Mesodermal cell (in vitro differentiated cells): ENCODE measurements at regions not wholly inside any gene's neighbourhood (a gene's known extent, or its start where the extent isn't known, plus 50 kb on each side); places are given as distances from the start of the nearest gene placed in this dataset.

Experiments used
- H3K27ac ChIP-seq: 2 replicates; pipeline ENCODE4 v1.7.0; 2013; ENCODE audit warnings: mild to moderate bottlenecking, low read depth, low read length, moderate library complexity; ENCODE audit not compliant: severe bottlenecking
- H3K36me3 ChIP-seq: 2 replicates; pipeline ENCODE4 v1.7.1; 2013; ENCODE audit warnings: mild to moderate bottlenecking, low read length, moderate library complexity; ENCODE audit not compliant: control insufficient read depth, insufficient read depth
- H3K4me1 ChIP-seq: one replicate; pipeline ENCODE4 v1.7.1; 2013; ENCODE audit warnings: mild to moderate bottlenecking, low read length; ENCODE audit not compliant: insufficient read depth, control insufficient read depth, poor library complexity, severe bottlenecking
- H3K4me3 ChIP-seq: 2 replicates; pipeline ENCODE4 v1.7.0; 2013; ENCODE audit warnings: low read length, control low read depth, mild to moderate bottlenecking; ENCODE audit not compliant: insufficient read depth, poor library complexity, severe bottlenecking; ENCODE audit errors: extremely low read depth
- H3K9me3 ChIP-seq: 2 replicates; pipeline ENCODE4 v1.7.1; 2013; ENCODE audit warnings: mild to moderate bottlenecking, low read length, moderate library complexity; ENCODE audit not compliant: control insufficient read depth
- WGBS, 2 experiments: methylation state at CpG; one replicate each; pipeline ENCODE4 v1.1.5; 2013; ENCODE audit warnings: missing lambda C conversion rate in 2 of 2; ENCODE audit not compliant: insufficient coverage in 2 of 2; 5-methylcytosine and 5-hydroxymethylcytosine counted together

- Histone ChIP-seq H3K36me3 (no peaks in the 10 kb centered on the region), H3K4me1 (no peaks in the 10 kb centered on the region), H3K9me3 (no peaks in the 10 kb centered on the region), H3K4me3 (no peak overlapping the region), H3K27ac (no peak overlapping the region)
- WGBS, 2 experiments: 90 to 92% methylated on average over 8 to 10 of the region's 11 CpGs
These were observed 185.3 kb downstream of the IRX1 start for GRCh38 chr5:3780907-3781306.

GRCh38 chr5:3784854-3785253 is 189.2 kb downstream of the IRX1 start:
- H3K4me1 ChIP-seq: no peaks in the 10 kb centered on the region
- H3K4me3 ChIP-seq: no peak overlapping the region
- 80 to 89% methylated on average over 2 of the region's 2 CpGs for WGBS, 2 experiments

GRCh38 chr5:3786165-3786564 is 190.5 kb downstream of the IRX1 start:
- Histone ChIP-seq H3K4me1 (no peaks in the 10 kb centered on the region), H3K27ac (no peak overlapping the region), H3K9me3 (no peaks in the 10 kb centered on the region), H3K36me3 (no peaks in the 10 kb centered on the region), H3K4me3 (no peak overlapping the region)
- WGBS, 2 experiments: 75 to 78% methylated on average over 1 to 2 of the region's 2 CpGs

More at GRCh38 chr5:3784854-3785253, 189.2 kb downstream of the IRX1 start:
- Histone ChIP-seq H3K27ac (no peak overlapping the region), H3K36me3 (no peaks in the 10 kb centered on the region), H3K9me3 (no peaks in the 10 kb centered on the region)

GRCh38 chr5:3786891-3787430 is 191.3 kb downstream of the IRX1 start:
- WGBS, 2 experiments: 74 to 76% methylated on average over 14 of the region's 14 CpGs
- Histone ChIP-seq H3K4me3 (no peak overlapping the region), H3K36me3 (no peaks in the 10 kb centered on the region), H3K4me1 (no peaks in the 10 kb centered on the region), H3K27ac (no peak overlapping the region), H3K9me3 (no peaks in the 10 kb centered on the region)

- no peaks in the 10 kb centered on the region for H3K9me3 ChIP-seq
- 17 to 47% methylated on average over 1 to 9 of the region's 10 CpGs for WGBS, 2 experiments
- no peaks in the 10 kb centered on the region for H3K36me3 ChIP-seq
- H3K4me3 ChIP-seq: no peak overlapping the region
- no peaks in the 10 kb centered on the region for H3K4me1 ChIP-seq
- H3K27ac ChIP-seq: no peak overlapping the region
These were observed 192.0 kb downstream of the IRX1 start for GRCh38 chr5:3787604-3788003.

- Histone ChIP-seq H3K9me3 (no peaks in the 10 kb centered on the region), H3K4me1 (no peaks in the 10 kb centered on the region), H3K4me3 (no peak overlapping the region), H3K27ac (no peak overlapping the region), H3K36me3 (no peaks in the 10 kb centered on the region)
- WGBS, 2 experiments: 55 to 57% methylated on average over 13 to 14 of the region's 14 CpGs
These were observed 194.0 kb downstream of the IRX1 start for GRCh38 chr5:3789519-3790193.

- WGBS, 2 experiments: 80% methylated on average over 1 of the region's 1 CpG; no CpG with 5 or more reads in 1 of the 2 experiments
- Histone ChIP-seq H3K36me3 (no peaks in the 10 kb centered on the region), H3K4me1 (no peaks in the 10 kb centered on the region), H3K9me3 (no peaks in the 10 kb centered on the region), H3K4me3 (no peak overlapping the region), H3K27ac (no peak overlapping the region)
These were observed 197.5 kb downstream of the IRX1 start for GRCh38 chr5:3793162-3793561.

GRCh38 chr5:3794611-3795010 is 199.0 kb downstream of the IRX1 start:
- Histone ChIP-seq H3K4me1 (no peaks in the 10 kb centered on the region), H3K36me3 (no peaks in the 10 kb centered on the region), H3K27ac (no peak overlapping the region), H3K4me3 (no peak overlapping the region), H3K9me3 (no peaks in the 10 kb centered on the region)
- 100% methylated on average over 1 of the region's 1 CpG; no CpG with 5 or more reads in 1 of the 2 experiments for WGBS, 2 experiments

- no peaks in the 10 kb centered on the region for H3K4me1 ChIP-seq
- no peak overlapping the region for H3K4me3 ChIP-seq
- H3K9me3 ChIP-seq: no peaks in the 10 kb centered on the region
- H3K27ac ChIP-seq: no peak overlapping the region
- H3K36me3 ChIP-seq: no peaks in the 10 kb centered on the region
- WGBS, 2 experiments: 86 to 100% methylated on average over 2 of the region's 3 CpGs
These were observed 201.1 kb downstream of the IRX1 start for GRCh38 chr5:3796736-3797135.

- Histone ChIP-seq H3K4me3 (no peak overlapping the region), H3K4me1 (no peaks in the 10 kb centered on the region), H3K36me3 (no peaks in the 10 kb centered on the region), H3K27ac (no peak overlapping the region), H3K9me3 (no peaks in the 10 kb centered on the region)
- WGBS, 2 experiments: 76 to 96% methylated on average over 2 of the region's 2 CpGs
These were observed 206.3 kb downstream of the IRX1 start for GRCh38 chr5:3801967-3802366.

- Histone ChIP-seq H3K4me3 (no peak overlapping the region), H3K9me3 (no peaks in the 10 kb centered on the region), H3K4me1 (no peaks in the 10 kb centered on the region), H3K36me3 (no peaks in the 10 kb centered on the region), H3K27ac (no peak overlapping the region)
- 83% methylated on average over 1 of the region's 4 CpGs; no CpG with 5 or more reads in 1 of the 2 experiments for WGBS, 2 experiments
These were observed 213.8 kb downstream of the IRX1 start for GRCh38 chr5:3809455-3809854.
